ENCODE measurements at regions not wholly inside any gene's neighbourhood (a gene's known extent, or its start where the extent isn't known, plus 50 kb on each side); places are given as distances from the start of the nearest gene placed in this dataset. TPM values are rescaled to one million over a fixed set of nuclear protein-coding genes. Genes with fewer than 3 reads are reported as not detected.
"Not testable (repeated sequence)": the region's sequence is repeated elsewhere in the genome, so short reads cannot be mapped to it uniquely, and the experiment has no call there.

- no peaks in the 10 kb centered on the region for H3K9me3 ChIP-seq (ENCODE audit: low read depth)
- H3K27me3 ChIP-seq, result peaks cover 6% of the 10 kb centered on the region
- H3K9me2 ChIP-seq (replicated peaks; ENCODE audit: insufficient read depth), result no peaks in the 10 kb centered on the region
- no peak overlapping the region for H3K27ac ChIP-seq
- H3K4me1 ChIP-seq (ENCODE audit: insufficient read depth), result no peaks in the 10 kb centered on the region
- no peak overlapping the region for H3K4me3 ChIP-seq
- no peaks in the 10 kb centered on the region for H3K79me2 ChIP-seq
- H2AFZ ChIP-seq, result no peak overlapping the region
- H3K36me3 ChIP-seq (replicated peaks; ENCODE audit: insufficient read depth, low read depth), result no peaks in the 10 kb centered on the region
- TF ChIP-seq EZH2 (IDR thresholded peaks at IDR 0.05; ENCODE audit: borderline replicate concordance), result no peak
- TF ChIP-seq EZH2phosphoT487 (IDR thresholded peaks at IDR 0.05; ENCODE audit: low read depth, severe bottlenecking, unreplicated experiment), result no peak
- no peak for TF ChIP-seq CTCF (IDR thresholded peaks at IDR 0.05; ENCODE audit: poor library complexity)
- WGBS (ENCODE audit: low lambda C conversion rate, missing lambda C conversion rate), result 52% methylated on average over 3 of the region's 3 CpGs
- no peak overlapping the region for H3K4me2 ChIP-seq
- DNase-seq (ENCODE audit: low spot score), result no peak
- H4K20me1 ChIP-seq (ENCODE audit: insufficient read depth, poor library complexity, severe bottlenecking), result no peaks in the 10 kb centered on the region
These were observed 82.5 kb downstream of the TRIM27 start for GRCh38 chr6:28841290-28841689.

DNA sequence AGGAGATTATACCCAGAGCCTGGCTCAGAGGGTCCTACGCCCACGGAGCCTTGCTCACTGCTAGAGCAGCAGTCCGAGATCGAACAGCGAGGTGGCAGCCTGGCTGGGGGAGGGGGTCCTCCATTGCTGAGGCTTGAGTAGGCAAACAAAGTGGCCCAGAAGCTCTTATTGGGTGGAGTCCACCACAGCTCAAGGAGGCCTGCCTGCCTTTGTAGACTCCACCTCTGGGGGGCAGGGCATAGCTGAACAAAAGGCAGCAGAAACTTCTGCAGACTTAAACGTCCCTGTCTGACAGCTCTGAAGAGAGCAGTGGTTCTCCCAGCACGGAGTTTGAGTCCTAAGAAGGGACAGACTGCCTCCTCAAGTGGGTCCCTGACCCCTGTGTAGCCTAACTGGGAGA is 75.0 kb downstream of the TRIM27 start:
- not testable (repeated sequence) for H3K4me2 ChIP-seq; H3K79me2 ChIP-seq; H3K4me1 ChIP-seq (ENCODE audit: insufficient read depth); H3K9me2 ChIP-seq (replicated peaks; ENCODE audit: insufficient read depth); H2AFZ ChIP-seq; H4K20me1 ChIP-seq (ENCODE audit: insufficient read depth, poor library complexity, severe bottlenecking); H3K27me3 ChIP-seq; DNase-seq (ENCODE audit: low spot score); H3K4me3 ChIP-seq; H3K36me3 ChIP-seq (replicated peaks; ENCODE audit: insufficient read depth, low read depth); H3K27ac ChIP-seq; H3K9me3 ChIP-seq (ENCODE audit: low read depth)
- 39% methylated on average over 7 of the region's 7 CpGs for WGBS (ENCODE audit: low lambda C conversion rate, missing lambda C conversion rate)

Small RNA genes lying in the stretch of these regions (small RNA-seq; reads per million reads assigned to genes)
- gene AL121932.1, result not detected

Measured in hepatocyte (in vitro differentiated cells).